PC-9 (cell line): ENCODE measurements at regions not wholly inside any gene's neighbourhood (a gene's known extent, or its start where the extent isn't known, plus 50 kb on each side); places are given as distances from the start of the nearest gene placed in this dataset.

Experiments used
- BruUV-seq: library from RNA; stranded (reverse); fragments of 400-500 nt; replicated peaks from 2 replicates; lab custom pipeline; 2021; lab: Mats Ljungman, UMichigan
- CTCF ChIA-PET: fragments of 300-600 bp; sonication (Branson Sonifier 250); formaldehyde crosslinking; loops from one replicate; lab custom pipeline; 2022; ENCODE audit warnings: antibody characterized with exemption; lab: Charles Lee
- POLR2A ChIA-PET: fragments of 300-600 bp; sonication (Branson Sonifier 250); formaldehyde crosslinking; loops from one replicate; lab custom pipeline; 2022; ENCODE audit warnings: antibody characterized with exemption; ENCODE audit not compliant: unreplicated experiment; lab: Charles Lee
- DNase-seq, 2 experiments: peaks; one replicate each; pipeline versions ENCODE4 v3.0.0 to v3.0.0-alpha.2; 2015 to 2022; ENCODE audit warnings: mixed read lengths in 1 of 2
- H2AFZ ChIP-seq: fragments of 200-600 bp; sonication (generic); 2 replicates; pipeline ENCODE4 v1.8.1; 2017; ENCODE audit warnings: antibody characterized with exemption
- H3F3A ChIP-seq: fragments of 200-600 bp; sonication (generic); 2 replicates; pipeline ENCODE4 v1.8.1; 2017; ENCODE audit warnings: antibody characterized with exemption, mild to moderate bottlenecking, low read depth; ENCODE audit not compliant: insufficient read depth
- H3K27ac ChIP-seq: fragments of 200-600 bp; sonication (generic); 2 replicates; pipeline ENCODE4 v1.6.1; 2016; ENCODE audit warnings: mixed run types
- H3K27me3 ChIP-seq: fragments of 200-600 bp; sonication (generic); 2 replicates; pipeline ENCODE4 v1.6.1; 2016; ENCODE audit warnings: low read depth, mixed run types; ENCODE audit not compliant: insufficient read depth
- H3K36me3 ChIP-seq: fragments of 200-600 bp; sonication (generic); 2 replicates; pipeline ENCODE4 v1.6.1; 2016; ENCODE audit warnings: low read depth, mixed run types
- H3K4me1 ChIP-seq: fragments of 200-600 bp; sonication (generic); replicated peaks from 2 replicates; pipeline ENCODE4 v1.6.1; 2016; ENCODE audit warnings: mixed run types; ENCODE audit not compliant: insufficient read depth
- H3K4me2 ChIP-seq: fragments of 200-600 bp; sonication (generic); 2 replicates; pipeline ENCODE4 v1.6.1; 2017; ENCODE audit warnings: mixed run types
- H3K4me3 ChIP-seq: fragments of 200-600 bp; sonication (generic); 2 replicates; pipeline ENCODE4 v1.6.1; 2016; ENCODE audit warnings: mixed run types
- H3K79me2 ChIP-seq: fragments of 200-600 bp; sonication (generic); 2 replicates; pipeline ENCODE4 v1.6.1; 2017; ENCODE audit warnings: low read depth, mixed run types
- H3K9me2 ChIP-seq: fragments of 200-600 bp; sonication (generic); 2 replicates; pipeline ENCODE4 v1.8.1; 2017; ENCODE audit warnings: mild to moderate bottlenecking; ENCODE audit not compliant: insufficient read depth
- H3K9me3 ChIP-seq: fragments of 200-600 bp; sonication (generic); 2 replicates; pipeline ENCODE4 v1.8.1; 2016; ENCODE audit warnings: low read depth; ENCODE audit not compliant: insufficient read depth
- H4K20me1 ChIP-seq: fragments of 200-600 bp; sonication (generic); 2 replicates; pipeline ENCODE4 v1.8.1; 2017; ENCODE audit not compliant: insufficient read depth
- EZH2 ChIP-seq: fragments of 200-600 bp; sonication (generic); IDR thresholded peaks from 2 replicates; pipeline ENCODE4 v1.8.0; 2017; ENCODE audit warnings: antibody characterized with exemption, low read depth
- intact Hi-C: fragments of 100-400 bp; cut with micrococcal nuclease; formaldehyde crosslinking; loops from one replicate; pipeline ENCODE4 v1.10.0; 2022; ENCODE audit not compliant: unreplicated experiment
- TF ChIP-seq, protein P1 (sequence below): fragments of 200-600 bp; sonication (generic); conservative IDR thresholded peaks from 2 replicates; pipeline ENCODE4 v1.6.1; 2017; ENCODE audit warnings: mixed run types, antibody characterized with exemption, mild to moderate bottlenecking, moderate library complexity

DNA sequence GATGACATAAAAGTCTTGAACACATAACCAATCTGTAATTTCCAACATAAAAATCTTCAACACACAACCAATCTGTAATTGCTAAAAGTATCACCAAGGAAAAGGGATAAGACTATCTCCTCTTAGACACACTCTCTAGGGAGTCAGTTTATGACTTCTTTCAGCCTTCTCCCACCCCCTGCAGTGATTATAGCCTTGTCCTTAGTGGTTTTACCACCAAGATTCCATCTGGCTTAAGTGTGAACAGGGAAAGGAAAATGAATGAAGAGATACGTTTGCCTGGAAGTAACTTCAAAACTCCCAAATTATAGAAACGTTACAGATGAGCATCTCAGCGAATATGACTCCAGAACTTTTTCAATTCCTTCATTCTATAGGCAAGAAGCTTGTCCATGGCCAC lies 136.2 kb upstream of the RASSF8 start:
- peaks cover 6% of the 10 kb centered on the region; the same call in 1 of the 2 replicates for H3K9me3 ChIP-seq
- intact Hi-C loops, result no loop called here
- no peaks in the 10 kb centered on the region for H4K20me1 ChIP-seq
- H3K4me3 ChIP-seq, result no peak overlapping the region
- H2AFZ ChIP-seq, result no peak overlapping the region
- no peak overlapping the region for H3K4me2 ChIP-seq
- H3K79me2 ChIP-seq, result no peaks in the 10 kb centered on the region
- ChIA-PET POLR2A (no interaction called here), CTCF (interaction anchor here (0.5 to 0.6 kb wide), 2 partner anchors 115 to 166 kb away, joined by 3 read pairs; no protein-coding TSS in a partner anchor)
- H3K27ac ChIP-seq, result no peak overlapping the region
- H3K9me2 ChIP-seq, result no peaks in the 10 kb centered on the region
- no peak for DNase-seq
- H3F3A ChIP-seq, result no peaks in the 10 kb centered on the region
- TF ChIP-seq EZH2, result no peak
- TF ChIP-seq, protein P1, sequence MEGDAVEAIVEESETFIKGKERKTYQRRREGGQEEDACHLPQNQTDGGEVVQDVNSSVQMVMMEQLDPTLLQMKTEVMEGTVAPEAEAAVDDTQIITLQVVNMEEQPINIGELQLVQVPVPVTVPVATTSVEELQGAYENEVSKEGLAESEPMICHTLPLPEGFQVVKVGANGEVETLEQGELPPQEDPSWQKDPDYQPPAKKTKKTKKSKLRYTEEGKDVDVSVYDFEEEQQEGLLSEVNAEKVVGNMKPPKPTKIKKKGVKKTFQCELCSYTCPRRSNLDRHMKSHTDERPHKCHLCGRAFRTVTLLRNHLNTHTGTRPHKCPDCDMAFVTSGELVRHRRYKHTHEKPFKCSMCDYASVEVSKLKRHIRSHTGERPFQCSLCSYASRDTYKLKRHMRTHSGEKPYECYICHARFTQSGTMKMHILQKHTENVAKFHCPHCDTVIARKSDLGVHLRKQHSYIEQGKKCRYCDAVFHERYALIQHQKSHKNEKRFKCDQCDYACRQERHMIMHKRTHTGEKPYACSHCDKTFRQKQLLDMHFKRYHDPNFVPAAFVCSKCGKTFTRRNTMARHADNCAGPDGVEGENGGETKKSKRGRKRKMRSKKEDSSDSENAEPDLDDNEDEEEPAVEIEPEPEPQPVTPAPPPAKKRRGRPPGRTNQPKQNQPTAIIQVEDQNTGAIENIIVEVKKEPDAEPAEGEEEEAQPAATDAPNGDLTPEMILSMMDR, result no peak
- no peaks in the 10 kb centered on the region for H3K27me3 ChIP-seq
- no peaks in the 10 kb centered on the region for H3K4me1 ChIP-seq
- no peaks in the 10 kb centered on the region for H3K36me3 ChIP-seq
- no TSS peak for BruUV-seq

- Histone ChIP-seq H3K4me1 (peaks cover 16% of the 10 kb centered on the region), H2AFZ (no peak overlapping the region), H3K4me2 (no peak overlapping the region), H3K36me3 (no peaks in the 10 kb centered on the region), H3K27ac (no peak overlapping the region), H3K27me3 (no peaks in the 10 kb centered on the region), H4K20me1 (no peaks in the 10 kb centered on the region), H3K79me2 (no peaks in the 10 kb centered on the region), H3K4me3 (no peak overlapping the region), H3F3A (peaks cover 9% of the 10 kb centered on the region), H3K9me2 (no peaks in the 10 kb centered on the region), H3K9me3 (0 out of 2 replicates have a peak, but pooled peaks cover 4% of the 10 kb centered on the region)
- intact Hi-C loops, result no loop called here
- BruUV-seq, result no TSS peak
- TF ChIP-seq, protein P1, result no peak
- TF ChIP-seq EZH2, result no peak
- no peak for DNase-seq
- CTCF ChIA-PET, result no interaction called here
- POLR2A ChIA-PET, result no interaction called here
Observed at GRCh38 chr12:25824734-25825133, 133.7 kb upstream of the RASSF8 start.

DNA sequence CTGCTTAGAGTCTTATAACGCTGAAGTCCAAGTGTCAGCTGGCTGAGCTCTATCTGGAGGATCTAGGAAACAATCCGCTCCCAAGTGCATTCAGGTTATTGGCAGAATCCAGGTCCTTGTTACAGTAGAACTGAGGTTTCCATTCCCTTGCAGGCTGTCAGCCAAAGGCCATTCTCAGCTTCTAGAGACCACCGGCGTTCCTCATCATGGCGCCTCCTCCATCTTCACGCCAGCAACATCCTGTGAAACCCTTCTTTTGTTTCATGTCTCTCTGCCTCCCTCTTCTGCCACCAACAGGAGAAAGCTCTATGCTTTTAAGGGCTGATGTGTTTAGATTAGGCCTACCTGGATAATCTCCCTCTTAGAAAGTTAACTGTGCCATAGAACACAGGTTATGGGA lies 133.0 kb upstream of the RASSF8 start:
- H3F3A ChIP-seq, result peaks cover 12% of the 10 kb centered on the region
- no peak for DNase-seq
- intact Hi-C loops, result no loop called here
- H3K27me3 ChIP-seq, result no peaks in the 10 kb centered on the region
- no peaks in the 10 kb centered on the region for H3K79me2 ChIP-seq
- no peak overlapping the region for H3K4me2 ChIP-seq
- ChIA-PET CTCF (no interaction called here), POLR2A (no interaction called here)
- H3K9me3 ChIP-seq, result 0 out of 2 replicates have a peak, but pooled peaks cover 4% of the 10 kb centered on the region
- BruUV-seq, result no TSS peak
- H2AFZ ChIP-seq, result no peak overlapping the region
- H3K9me2 ChIP-seq, result no peaks in the 10 kb centered on the region
- H3K36me3 ChIP-seq, result no peaks in the 10 kb centered on the region
- H3K4me3 ChIP-seq, result no peak overlapping the region
- TF ChIP-seq, protein P1, result no peak
- TF ChIP-seq EZH2, result no peak
- no peak overlapping the region for H3K27ac ChIP-seq
- H4K20me1 ChIP-seq, result no peaks in the 10 kb centered on the region
- H3K4me1 ChIP-seq, result peaks cover 21% of the 10 kb centered on the region
